NCI-H460 (cell line): ENCODE measurements at regions not wholly inside any gene's neighbourhood (a gene's known extent, or its start where the extent isn't known, plus 50 kb on each side); places are given as distances from the start of the nearest gene placed in this dataset.
"Not testable (repeated sequence)": the region's sequence is repeated elsewhere in the genome, so short reads cannot be mapped to it uniquely, and the experiment has no call there.

Experiments
- DNase-seq: peaks from one replicate; pipeline ENCODE4 v3.0.0-alpha.2; 2016; ENCODE audit warnings: low read depth; ENCODE audit errors: extremely low read depth

GRCh38 chr5:96527768-96528661 lies 95.0 kb upstream of the PCSK1 start:
- DNase-seq = no peak

GRCh38 chr5:96528826-96529474 lies 95.9 kb upstream of the PCSK1 start:
- no peak for DNase-seq

GRCh38 chr5:96529559-96529958 lies 96.5 kb upstream of the PCSK1 start:
- DNase-seq = no peak

- DNase-seq = no peak
Observed at GRCh38 chr5:96530901-96531300, 97.9 kb upstream of the PCSK1 start.

GRCh38 chr5:96533371-96533770 lies 100.3 kb upstream of the PCSK1 start:
- no peak for DNase-seq

- no peak for DNase-seq
Observed at GRCh38 chr5:96537386-96537785, 104.3 kb upstream of the PCSK1 start.

- no peak for DNase-seq
Observed at GRCh38 chr5:96538808-96539250, 105.8 kb upstream of the PCSK1 start.

GRCh38 chr5:96546120-96546519 lies 113.1 kb upstream of the PCSK1 start:
- DNase-seq = no peak

GRCh38 chr5:96547486-96547885 lies 114.4 kb upstream of the PCSK1 start:
- DNase-seq = no peak

- DNase-seq = no peak
Observed at GRCh38 chr5:96548905-96549304, 113.3 kb upstream of the CAST start.

GRCh38 chr5:96560857-96561256 lies 101.3 kb upstream of the CAST start:
- not testable (repeated sequence) for DNase-seq

GRCh38 chr5:96562614-96563013 lies 99.6 kb upstream of the CAST start:
- no peak for DNase-seq

GRCh38 chr5:96563816-96564215 lies 98.4 kb upstream of the CAST start:
- no peak for DNase-seq

- DNase-seq = peak; percentile 93
Observed at GRCh38 chr5:96565582-96566265, 96.5 kb upstream of the CAST start.

- DNase-seq = peak; percentile 73
Observed at GRCh38 chr5:96566833-96567587, 95.2 kb upstream of the CAST start.

- peak; percentile 56 for DNase-seq
Observed at GRCh38 chr5:96569332-96569731, 92.8 kb upstream of the CAST start.

- DNase-seq = peak; percentile 54
Observed at GRCh38 chr5:96569770-96570169, 92.4 kb upstream of the CAST start.

GRCh38 chr5:96572864-96573512 lies 89.2 kb upstream of the CAST start:
- DNase-seq = peak; percentile 66

- no peak for DNase-seq
Observed at GRCh38 chr5:96573513-96573894, 88.7 kb upstream of the CAST start.

GRCh38 chr5:96576876-96577275 lies 85.3 kb upstream of the CAST start:
- no peak for DNase-seq
